D721Med (cell line): ENCODE measurements at regions not wholly inside any gene's neighbourhood (a gene's known extent, or its start where the extent isn't known, plus 50 kb on each side); places are given as distances from the start of the nearest gene placed in this dataset.

Experiments
- DNase-seq: peaks from one replicate; pipeline ENCODE4 v3.0.0; 2011; ENCODE audit warnings: low spot score; ENCODE audit not compliant: insufficient read length
- FAIRE-seq: peaks from 2 replicates; lab custom pipeline; 2011; peaks lifted over from hg19 to GRCh38; lab: Jason Lieb, UNC
- CTCF ChIP-seq: IDR thresholded peaks from 2 replicates; pipeline ENCODE4 v1.5.1; 2012; ENCODE audit warnings: mild to moderate bottlenecking, control low read depth; ENCODE audit not compliant: insufficient read depth; ENCODE audit errors: missing control alignments

DNA sequence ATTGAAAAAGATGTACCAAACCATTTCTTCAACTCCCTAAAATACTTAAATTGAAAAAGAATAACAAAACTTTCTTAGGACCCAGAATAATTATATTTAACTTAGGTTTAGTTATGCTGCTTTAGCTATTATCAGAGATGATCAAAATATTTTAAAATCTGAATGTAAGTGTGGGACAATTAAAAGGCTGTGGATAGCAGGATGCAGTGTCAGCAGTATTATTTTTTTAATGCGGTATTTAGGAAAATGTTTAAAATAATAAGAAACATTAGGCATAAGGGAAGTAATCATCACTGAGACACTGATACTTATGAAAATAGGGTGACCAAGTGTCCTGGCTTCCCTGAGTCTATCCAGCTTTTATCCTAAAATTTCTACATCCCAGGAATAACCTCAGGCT lies 161.5 kb upstream of the PTCHD4 start:
- DNase-seq: no peak
- FAIRE-seq: no peak
- no peak for TF ChIP-seq CTCF

DNA sequence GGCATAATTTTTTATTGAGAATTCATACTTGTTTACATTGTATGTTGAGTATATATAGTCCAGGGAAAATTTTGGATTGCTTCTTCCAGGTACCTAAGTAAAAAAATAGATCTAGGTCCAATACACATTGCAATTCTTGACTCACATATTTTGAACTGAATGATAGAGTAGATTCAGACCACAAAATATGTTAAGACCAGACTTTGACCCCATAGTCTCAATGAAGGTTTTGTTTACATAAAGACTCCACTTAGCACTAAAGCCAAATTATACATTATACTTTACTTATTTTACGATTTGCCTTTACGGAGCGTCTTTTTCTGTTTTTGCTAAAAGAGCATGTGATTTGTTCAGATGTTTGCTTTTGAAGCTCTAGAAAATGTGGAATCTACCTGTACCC lies 144.1 kb upstream of the PTCHD4 start:
- no peak for TF ChIP-seq CTCF
- DNase-seq (no peak), FAIRE-seq (no peak)

DNA sequence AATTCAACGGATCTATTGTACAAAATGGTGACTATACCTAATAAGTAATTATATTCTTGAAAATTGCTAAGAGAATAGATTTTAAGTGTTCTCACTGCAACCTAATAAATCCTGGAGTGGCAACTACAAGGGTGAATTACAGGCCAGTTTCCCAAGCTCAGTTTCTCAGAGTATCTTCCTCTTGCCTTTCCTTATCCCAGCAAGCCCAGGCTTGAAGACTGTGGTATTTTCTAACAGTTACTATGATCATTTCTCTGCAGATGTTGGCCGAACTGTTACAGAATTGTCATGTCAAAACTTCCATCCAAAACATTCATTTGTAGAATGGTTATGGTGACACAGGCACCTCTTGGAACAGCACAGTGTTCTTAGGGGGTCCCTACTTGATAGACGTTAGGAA lies 138.1 kb upstream of the PTCHD4 start:
- no peak for FAIRE-seq
- DNase-seq: no peak
- no peak for TF ChIP-seq CTCF

GRCh38 chr6:48243071-48243470 lies 132.1 kb upstream of the PTCHD4 start:
- no peak for FAIRE-seq
- no peak for DNase-seq
- TF ChIP-seq CTCF: no peak

- TF ChIP-seq CTCF: no peak
- FAIRE-seq (no peak), DNase-seq (no peak)
Measured at GRCh38 chr6:48240287-48240686, 129.3 kb upstream of the PTCHD4 start.

DNA sequence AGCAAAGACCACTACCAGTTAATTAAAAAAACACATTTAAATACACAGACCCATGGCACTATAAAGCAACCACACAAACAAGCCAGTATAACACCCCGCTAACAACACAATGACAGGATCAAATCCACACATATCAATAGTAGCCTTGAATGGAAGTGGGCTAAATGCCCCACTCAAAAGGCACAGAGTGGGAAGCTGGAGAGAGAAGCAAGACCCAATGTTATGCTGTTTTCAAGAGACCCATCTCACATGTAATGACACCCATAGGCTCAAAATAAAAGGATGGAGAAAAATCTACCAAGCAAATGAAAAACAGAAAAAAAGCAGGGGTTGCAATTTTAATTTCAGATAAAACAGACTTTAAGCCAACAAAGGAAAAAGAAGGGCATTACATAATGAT lies 125.4 kb upstream of the PTCHD4 start:
- FAIRE-seq (no peak), DNase-seq (no peak)
- no peak for TF ChIP-seq CTCF

GRCh38 chr6:48233063-48233462 lies 122.1 kb upstream of the PTCHD4 start:
- no peak for TF ChIP-seq CTCF
- FAIRE-seq: no peak
- no peak for DNase-seq
